ENCODE measurements at regions not wholly inside any gene's neighbourhood (a gene's known extent, or its start where the extent isn't known, plus 50 kb on each side); places are given as distances from the start of the nearest gene placed in this dataset.

DNA sequence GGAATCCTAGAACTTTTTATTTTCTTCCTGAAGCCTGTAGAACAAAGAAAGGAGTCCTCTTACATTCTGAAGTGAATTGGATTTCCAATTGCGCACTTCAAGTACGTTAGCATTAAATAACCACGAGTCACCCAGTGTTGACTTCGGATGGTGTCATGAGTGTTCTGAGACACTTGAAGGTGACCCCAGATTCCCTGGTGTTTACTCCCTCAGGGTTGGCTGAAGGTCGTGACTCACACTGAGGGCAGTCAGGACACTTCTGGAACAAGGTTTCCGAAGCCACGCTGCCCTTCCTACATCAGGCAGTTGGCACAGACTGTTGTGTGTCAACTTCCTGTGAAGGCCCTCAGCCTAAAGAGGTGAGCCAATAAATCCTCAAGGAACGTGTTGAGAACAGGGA is 186.6 kb upstream of the CELF2 start:
- ATAC-seq (peak in 1 of 4 donors; percentile 18), FAIRE-seq (no peak), DNase-seq (no peak)
- TF ChIP-seq, protein P1, sequence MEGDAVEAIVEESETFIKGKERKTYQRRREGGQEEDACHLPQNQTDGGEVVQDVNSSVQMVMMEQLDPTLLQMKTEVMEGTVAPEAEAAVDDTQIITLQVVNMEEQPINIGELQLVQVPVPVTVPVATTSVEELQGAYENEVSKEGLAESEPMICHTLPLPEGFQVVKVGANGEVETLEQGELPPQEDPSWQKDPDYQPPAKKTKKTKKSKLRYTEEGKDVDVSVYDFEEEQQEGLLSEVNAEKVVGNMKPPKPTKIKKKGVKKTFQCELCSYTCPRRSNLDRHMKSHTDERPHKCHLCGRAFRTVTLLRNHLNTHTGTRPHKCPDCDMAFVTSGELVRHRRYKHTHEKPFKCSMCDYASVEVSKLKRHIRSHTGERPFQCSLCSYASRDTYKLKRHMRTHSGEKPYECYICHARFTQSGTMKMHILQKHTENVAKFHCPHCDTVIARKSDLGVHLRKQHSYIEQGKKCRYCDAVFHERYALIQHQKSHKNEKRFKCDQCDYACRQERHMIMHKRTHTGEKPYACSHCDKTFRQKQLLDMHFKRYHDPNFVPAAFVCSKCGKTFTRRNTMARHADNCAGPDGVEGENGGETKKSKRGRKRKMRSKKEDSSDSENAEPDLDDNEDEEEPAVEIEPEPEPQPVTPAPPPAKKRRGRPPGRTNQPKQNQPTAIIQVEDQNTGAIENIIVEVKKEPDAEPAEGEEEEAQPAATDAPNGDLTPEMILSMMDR (IDR thresholded peaks at IDR 0.05): no peak
- Histone ChIP-seq H3K9me3 (no peaks in the 10 kb centered on the region), H3K27me3 (no peaks in the 10 kb centered on the region), H3K4me1 (no peaks in the 10 kb centered on the region), H3K27ac (no peak overlapping the region), H3K36me3 (no peaks in the 10 kb centered on the region), H3K4me3 (no peak overlapping the region)
- WGBS, 2 donors: 64 to 70% methylated on average over 8 of the region's 8 CpGs
- intact Hi-C loops (cut with DNase I): no loop called here

DNA sequence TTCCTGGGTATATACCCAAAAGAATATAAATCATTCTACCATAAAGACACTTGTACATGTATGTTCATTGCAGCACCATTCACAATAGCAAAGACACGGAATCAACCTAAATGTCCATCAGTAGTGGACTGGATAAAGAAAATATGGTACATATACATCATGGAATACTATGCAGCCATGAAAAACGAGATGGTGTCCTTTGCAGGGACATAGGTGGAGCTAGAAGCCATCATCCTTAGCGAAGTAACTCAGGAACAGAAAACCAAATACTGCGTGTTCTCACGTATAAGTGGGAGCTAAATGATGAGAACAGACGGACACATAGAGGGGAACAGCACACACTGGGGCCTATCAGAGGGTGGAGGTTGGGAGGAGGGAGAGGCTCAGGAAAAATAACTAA is 183.7 kb upstream of the CELF2 start:
- intact Hi-C loops (cut with DNase I): no loop called here
- 62 to 75% methylated on average over 6 of the region's 6 CpGs for WGBS, 2 donors

DNA sequence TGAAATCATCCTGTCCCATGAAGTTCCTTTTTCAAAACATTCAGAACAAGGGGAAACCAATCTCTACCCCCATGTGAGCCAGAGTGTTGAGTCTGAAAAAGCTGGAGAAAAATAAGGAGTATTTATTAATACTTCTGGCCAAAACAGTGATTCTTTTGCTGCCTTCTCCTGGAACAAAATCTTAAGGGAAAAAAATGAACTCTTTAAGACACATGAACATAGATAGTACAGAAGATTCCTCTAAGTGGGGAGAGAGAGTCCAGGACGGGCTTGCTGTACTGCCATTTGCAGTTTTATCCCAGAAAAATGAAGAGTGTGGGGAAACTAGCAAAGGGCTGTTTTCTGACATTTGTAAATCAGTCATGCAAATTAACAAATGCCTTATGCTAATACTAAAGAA is 173.4 kb upstream of the CELF2 start:
- H3K27ac ChIP-seq: no peak overlapping the region
- H3K4me1 ChIP-seq: no peaks in the 10 kb centered on the region
- no peak for DNase-seq
- H3K4me3 ChIP-seq: no peak overlapping the region
- no peaks in the 10 kb centered on the region for H3K36me3 ChIP-seq
- TF ChIP-seq, protein P1 (IDR thresholded peaks at IDR 0.05): no peak
- no peak for ATAC-seq
- intact Hi-C loops (cut with DNase I): no loop called here
- 16 to 30% methylated on average over 1 of the region's 1 CpG for WGBS, 2 donors
- no peaks in the 10 kb centered on the region for H3K9me3 ChIP-seq
- H3K27me3 ChIP-seq: no peaks in the 10 kb centered on the region
- no peak for FAIRE-seq

More for the DNA sequence above, 183.7 kb upstream of the CELF2 start:
- Histone ChIP-seq H3K27ac (no peak overlapping the region), H3K27me3 (no peaks in the 10 kb centered on the region), H3K4me1 (no peaks in the 10 kb centered on the region), H3K36me3 (no peaks in the 10 kb centered on the region), H3K9me3 (no peaks in the 10 kb centered on the region), H3K4me3 (no peak overlapping the region)
- DNase-seq (no peak), FAIRE-seq (no peak), ATAC-seq (no peak)
- TF ChIP-seq, protein P1 (IDR thresholded peaks at IDR 0.05): no peak

DNA sequence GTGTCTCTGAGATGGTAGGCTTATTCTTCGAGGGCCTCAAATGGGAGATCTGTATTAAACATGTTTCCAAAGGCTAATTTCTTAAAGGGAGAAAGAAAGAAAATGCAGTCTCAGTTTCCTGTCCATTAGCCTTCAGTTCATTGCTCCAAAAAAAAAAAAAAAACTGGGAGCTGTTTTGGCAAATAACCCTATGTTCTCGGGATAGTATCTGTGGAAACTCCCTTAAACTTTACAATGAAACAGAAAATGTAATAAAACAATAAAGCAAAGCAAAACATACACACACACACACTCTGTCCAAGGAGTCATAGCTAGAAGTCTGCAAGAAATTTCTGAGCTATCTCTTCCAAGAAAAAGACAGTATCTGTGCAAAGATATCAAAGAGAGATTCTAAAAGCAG is 172.5 kb upstream of the CELF2 start:
- 21 to 52% methylated on average over 2 of the region's 2 CpGs for WGBS, 2 donors
- ATAC-seq (no peak), FAIRE-seq (peak; percentile 13), DNase-seq (no peak)
- no peaks in the 10 kb centered on the region for H3K4me1 ChIP-seq
- no peak overlapping the region for H3K27ac ChIP-seq
- H3K27me3 ChIP-seq: no peaks in the 10 kb centered on the region
- no peak overlapping the region for H3K4me3 ChIP-seq
- H3K9me3 ChIP-seq: no peaks in the 10 kb centered on the region
- H3K36me3 ChIP-seq: no peaks in the 10 kb centered on the region
- TF ChIP-seq, protein P1 (IDR thresholded peaks at IDR 0.05): no peak
- intact Hi-C loops (cut with DNase I): no loop called here

DNA sequence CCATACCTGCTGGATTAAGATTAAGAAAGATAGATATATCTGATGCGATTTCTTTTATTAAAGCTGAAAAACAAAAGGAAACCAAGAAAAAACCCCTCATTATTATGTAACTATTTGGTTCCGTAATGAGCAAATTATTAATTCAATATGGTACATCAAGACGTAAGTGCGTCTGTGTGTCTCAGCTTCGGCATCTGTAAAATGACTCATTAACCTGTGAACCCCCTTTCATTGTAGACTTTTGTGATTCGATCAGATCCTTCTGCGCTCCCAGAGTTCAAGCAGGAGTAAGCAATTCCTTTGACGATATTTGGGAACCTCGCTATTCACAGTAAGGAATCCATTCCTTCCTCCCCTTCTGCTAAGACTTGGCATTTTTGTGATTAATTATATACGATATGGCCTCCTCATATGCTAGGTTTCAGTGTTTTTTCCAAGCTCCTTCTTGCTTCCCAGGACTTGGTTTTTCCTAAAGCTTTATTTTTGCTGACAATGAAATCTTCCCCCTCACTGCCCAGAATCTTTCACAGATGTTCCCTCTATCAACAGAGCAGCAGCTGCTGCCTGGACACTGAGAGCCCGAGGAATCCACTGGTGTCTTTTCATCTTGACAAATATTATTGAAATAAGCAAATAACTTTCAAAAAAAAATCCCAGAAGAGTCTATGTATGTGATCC is 171.7 kb upstream of the CELF2 start:
- H3K27ac ChIP-seq: no peak overlapping the region
- no peak for FAIRE-seq

More for the DNA sequence above, 171.7 kb upstream of the CELF2 start:
- intact Hi-C loops (cut with DNase I): no loop called here
- Histone ChIP-seq H3K4me3 (no peak overlapping the region), H3K36me3 (no peaks in the 10 kb centered on the region), H3K4me1 (no peaks in the 10 kb centered on the region), H3K9me3 (no peaks in the 10 kb centered on the region), H3K27me3 (no peaks in the 10 kb centered on the region)
- 65 to 68% methylated on average over 11 of the region's 11 CpGs for WGBS, 2 donors
- TF ChIP-seq, protein P1 (IDR thresholded peaks at IDR 0.05): no peak
- ATAC-seq (no peak), DNase-seq (no peak)
